Transverse colon (tissue), 4 donors: ENCODE measurements at regions not wholly inside any gene's neighbourhood (a gene's known extent, or its start where the extent isn't known, plus 50 kb on each side); places are given as distances from the start of the nearest gene placed in this dataset.

Source experiments
- DNase-seq: peaks from one replicate; pipeline ENCODE4 v3.0.0-alpha.2; 2019
- H3K27ac ChIP-seq, 4 donors: fragments of 200-600 bp; sonication (generic); 2 replicates each; pipeline ENCODE4 v1.5.1; 2016 to 2018; ENCODE audit warnings: inconsistent platforms in 4 of 4
- H3K27me3 ChIP-seq: fragments of 200-600 bp; sonication (generic); 2 replicates; pipeline ENCODE4 v1.5.1; 2017; ENCODE audit warnings: inconsistent platforms
- H3K36me3 ChIP-seq, 4 donors: fragments of 200-600 bp; sonication (generic); 2 replicates each; pipeline ENCODE4 v1.5.1; 2017 to 2019; ENCODE audit warnings: inconsistent platforms in 4 of 4
- H3K4me1 ChIP-seq, 4 donors: fragments of 200-600 bp; sonication (generic); 2 replicates each; pipeline ENCODE4 v1.5.1; 2017 to 2020; ENCODE audit warnings: inconsistent platforms in 4 of 4
- H3K4me3 ChIP-seq, 4 donors: fragments of 200-600 bp; sonication (generic); 1 replicate in 1 of 4; 2 replicates in 3 of 4; pipeline versions ENCODE4 v1.5.1 to v1.6.1; 2017 to 2019; ENCODE audit warnings: inconsistent platforms in 4 of 4
- H3K9me3 ChIP-seq, 2 donors: fragments of 200-600 bp; sonication (generic); 2 replicates each; pipeline ENCODE4 v1.5.1; 2017 to 2019; ENCODE audit warnings: inconsistent platforms in 2 of 2
- CTCF ChIP-seq, 5 experiments: fragments of 200-600 bp in 3 of 5; fragments of 450-650 bp in 2 of 5; sonication (generic) in 3 of 5; IDR thresholded peaks; 1 replicate in 2 of 5; 2 replicates in 3 of 5; pipeline ENCODE4 v1.5.1; 2016 to 2017; ENCODE audit warnings: antibody characterized with exemption in 5 of 5, inconsistent platforms in 3 of 5, mild to moderate bottlenecking in 2 of 5, moderate library complexity in 1 of 5
- EP300 ChIP-seq: sonication (generic); formaldehyde crosslinking; IDR thresholded peaks from one replicate; pipeline ENCODE4 v1.6.1; 2017; ENCODE audit warnings: antibody characterized with exemption, low read depth
- POLR2A ChIP-seq: fragments of 450-650 bp; IDR thresholded peaks from one replicate; pipeline ENCODE4 v1.6.1; 2016; ENCODE audit warnings: antibody characterized with exemption, mild to moderate bottlenecking, moderate library complexity
- POLR2AphosphoS5 ChIP-seq, 3 donors: sonication (generic); formaldehyde crosslinking; IDR thresholded peaks; one replicate each; pipeline ENCODE4 v1.6.1; 2016; ENCODE audit warnings: antibody characterized with exemption in 3 of 3
- whole genome bisulfite sequencing, 2 donors: methylation state at CpG; one replicate each; pipeline ENCODE4 v1.1.5; 2018; ENCODE audit warnings: low coverage in 1 of 2; 5-methylcytosine and 5-hydroxymethylcytosine counted together
- in situ Hi-C, 4 donors: fragments of 200-750 bp; cut with MboI; loops; one replicate each; pipeline versions ENCODE4 v1.15.0 to v1.15.1; 2017; ENCODE audit warnings: low sequenced_read_pairs in 3 of 4, low pct_ligation_motif_present in 1 of 4, low pct_unique_long_range_greater_than_20kb in 1 of 4
- intact Hi-C: fragments of 100-400 bp; cut with DNase I; formaldehyde crosslinking; loops from one replicate; pipeline ENCODE4 v1.15.1; 2023; ENCODE audit warnings: low total_unique reads

GRCh38 chr11:88414385-88414861 is 76.9 kb upstream of the CTSC start:
- DNase-seq = peak; percentile 20
- no peak for TF ChIP-seq EP300
- TF ChIP-seq POLR2A = no peak
- TF ChIP-seq POLR2AphosphoS5 (IDR thresholded peaks at IDR 0.05) = peak in 1 of 3 donors; percentile 53
- no peak for TF ChIP-seq CTCF (IDR thresholded peaks at IDR 0.05)
- Histone ChIP-seq H3K27me3 (no peaks in the 10 kb centered on the region), H3K9me3 (no peaks in the 10 kb centered on the region), H3K4me1 (peaks cover 0 to 33% (median 10%) of the 10 kb centered on the region in 4 donors), H3K4me3 (no peak overlapping the region), H3K36me3 (no peaks in the 10 kb centered on the region), H3K27ac (peak overlapping the region in 1 of 4 donors; percentile 4)
- intact Hi-C loops (no loop called here), in situ Hi-C loops (no loop called here)
- 12 to 22% methylated on average over 4 to 5 of the region's 5 CpGs for WGBS, 2 donors

- in situ Hi-C loops (no loop called here), intact Hi-C loops (no loop called here)
- TF ChIP-seq EP300 = no peak
- TF ChIP-seq POLR2A = no peak
- no peak for TF ChIP-seq CTCF (IDR thresholded peaks at IDR 0.05)
- no peak for TF ChIP-seq POLR2AphosphoS5 (IDR thresholded peaks at IDR 0.05)
Measured at GRCh38 chr11:88411265-88411664, 73.7 kb upstream of the CTSC start.

DNA sequence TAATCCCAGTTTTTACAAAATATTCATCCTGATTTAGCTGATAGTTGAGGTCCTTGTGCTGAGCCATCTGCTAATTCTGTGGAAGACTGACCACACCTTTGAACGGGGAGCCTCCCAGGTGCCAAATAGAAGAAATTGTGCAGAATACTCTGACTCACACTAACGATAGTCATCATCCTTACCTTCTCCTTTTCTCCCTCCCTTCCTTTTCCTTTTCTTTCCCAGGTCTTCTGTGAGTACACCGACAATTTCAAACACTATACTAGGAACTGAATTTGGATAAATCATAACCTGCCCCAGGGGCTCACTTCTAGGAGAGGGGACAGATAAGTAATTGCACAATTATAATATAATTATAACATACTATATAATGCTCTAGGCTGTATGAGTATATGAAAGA is 73.1 kb upstream of the CTSC start:
- H3K27me3 ChIP-seq = no peaks in the 10 kb centered on the region
- intact Hi-C loops = no loop called here
- H3K4me3 ChIP-seq = no peak overlapping the region
- WGBS, 2 donors = 76 to 100% methylated on average over 1 to 3 of the region's 3 CpGs
- no peaks in the 10 kb centered on the region for H3K9me3 ChIP-seq
- H3K27ac ChIP-seq = no peak overlapping the region
- no peaks in the 10 kb centered on the region for H3K36me3 ChIP-seq
- in situ Hi-C loops = no loop called here
- no peak for TF ChIP-seq EP300
- TF ChIP-seq POLR2AphosphoS5 (IDR thresholded peaks at IDR 0.05) = no peak
- no peak for TF ChIP-seq CTCF (IDR thresholded peaks at IDR 0.05)
- TF ChIP-seq POLR2A = no peak
- DNase-seq = no peak
- H3K4me1 ChIP-seq = peaks cover 0 to 22% (median 10%) of the 10 kb centered on the region in 4 donors

More at GRCh38 chr11:88411265-88411664, 73.7 kb upstream of the CTSC start:
- peaks cover 0 to 23% (median 10%) of the 10 kb centered on the region in 4 donors for H3K4me1 ChIP-seq
- no peak overlapping the region for H3K4me3 ChIP-seq
- H3K9me3 ChIP-seq = no peaks in the 10 kb centered on the region
- no peaks in the 10 kb centered on the region for H3K27me3 ChIP-seq
- H3K27ac ChIP-seq = no peak overlapping the region
- DNase-seq = no peak
- H3K36me3 ChIP-seq = no peaks in the 10 kb centered on the region

GRCh38 chr11:88410056-88410455 is 72.5 kb upstream of the CTSC start:
- Histone ChIP-seq H3K27ac (no peak overlapping the region), H3K27me3 (no peaks in the 10 kb centered on the region), H3K4me3 (no peak overlapping the region), H3K36me3 (no peaks in the 10 kb centered on the region), H3K4me1 (peaks cover 0 to 22% (median 9%) of the 10 kb centered on the region in 4 donors), H3K9me3 (no peaks in the 10 kb centered on the region)
- in situ Hi-C loops (no loop called here), intact Hi-C loops (no loop called here)
- DNase-seq = no peak
- TF ChIP-seq POLR2A (no peak), POLR2AphosphoS5 (IDR thresholded peaks at IDR 0.05) (no peak), CTCF (IDR thresholded peaks at IDR 0.05) (no peak), EP300 (no peak)
- 70 to 76% methylated on average over 2 to 4 of the region's 4 CpGs for WGBS, 2 donors
